SHP77 treated with DMSO at 0.1 percent for 48 hours (cell line): ENCODE measurements at regions not wholly inside any gene's neighbourhood (a gene's known extent, or its start where the extent isn't known, plus 50 kb on each side); places are given as distances from the start of the nearest gene placed in this dataset.

Experiments
- DNase-seq: peaks from one replicate; lab custom pipeline; 2025; lab: John Stamatoyannopoulos, UW

GRCh38 chr16:65790768-65791167 is 575.7 kb upstream of the CDH5 start:
- DNase-seq: no peak

DNA sequence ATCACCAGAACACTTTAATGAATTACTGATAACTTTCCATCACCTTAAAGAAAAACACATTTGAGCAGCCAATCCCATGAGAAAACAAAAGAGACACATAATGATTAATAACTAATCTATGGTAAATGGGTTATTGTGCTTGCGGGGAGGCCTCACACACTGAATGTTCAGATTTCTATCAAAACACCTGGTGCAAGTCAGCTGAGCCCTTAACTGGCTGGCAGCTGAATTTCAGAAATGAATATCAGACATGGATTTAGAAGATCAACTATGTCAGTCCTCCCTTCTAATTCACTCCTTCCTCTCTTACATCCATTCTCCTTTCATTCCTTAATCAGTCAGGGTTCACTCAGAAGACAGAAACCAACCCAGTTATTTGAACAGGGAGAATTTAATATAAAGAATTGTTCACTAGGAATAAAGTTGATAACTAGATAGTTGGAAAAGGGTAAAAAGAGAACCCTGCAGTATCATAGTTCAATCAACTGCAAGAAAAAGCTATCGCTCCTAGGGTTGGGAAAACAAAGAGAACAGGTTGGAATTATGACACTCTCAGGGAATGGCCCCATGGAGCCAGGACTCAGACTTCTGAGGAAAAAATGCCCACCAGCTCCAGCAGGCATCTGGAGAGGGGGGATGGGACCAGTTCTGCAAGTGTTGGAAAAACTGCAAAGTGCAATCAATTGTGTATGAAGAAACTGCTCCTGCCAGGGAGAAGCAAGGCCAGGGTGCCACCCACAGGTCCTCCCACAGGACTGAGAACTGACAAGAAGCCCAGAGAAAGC is 577.1 kb upstream of the CDH5 start:
- DNase-seq: no peak

DNA sequence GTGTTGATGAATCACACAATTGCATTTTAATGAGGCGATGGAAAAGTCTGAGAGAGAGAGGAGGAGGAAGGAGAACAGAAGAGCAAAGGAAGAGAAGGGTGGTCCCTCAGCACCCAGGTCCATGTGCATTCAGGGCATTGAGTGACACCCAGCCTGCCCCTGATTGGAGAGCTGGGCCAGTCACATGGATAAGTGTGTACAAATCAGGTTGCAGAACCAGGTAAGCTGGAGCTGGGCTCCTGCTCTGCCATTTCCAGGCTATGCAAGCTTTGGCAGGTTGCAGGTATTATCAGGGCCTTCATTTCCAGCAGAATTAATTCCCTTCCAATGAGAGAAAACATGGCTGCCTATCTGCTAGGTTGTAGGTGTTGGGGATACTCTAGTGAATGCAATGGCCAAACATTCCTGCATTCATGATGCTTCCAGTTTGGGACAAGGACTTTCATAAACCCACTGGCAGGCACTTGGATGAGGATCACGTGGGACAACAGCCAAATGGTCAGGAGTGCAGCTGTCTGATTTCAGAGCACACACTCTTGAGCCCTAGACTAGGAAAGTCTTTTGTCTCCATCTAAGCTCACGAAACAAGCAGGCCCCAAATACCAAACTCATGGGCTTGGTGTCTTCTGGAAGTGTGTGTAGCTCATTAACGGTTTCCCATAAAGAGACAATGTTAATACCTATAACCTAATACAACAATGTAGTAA is 577.9 kb upstream of the CDH5 start:
- no peak for DNase-seq

DNA sequence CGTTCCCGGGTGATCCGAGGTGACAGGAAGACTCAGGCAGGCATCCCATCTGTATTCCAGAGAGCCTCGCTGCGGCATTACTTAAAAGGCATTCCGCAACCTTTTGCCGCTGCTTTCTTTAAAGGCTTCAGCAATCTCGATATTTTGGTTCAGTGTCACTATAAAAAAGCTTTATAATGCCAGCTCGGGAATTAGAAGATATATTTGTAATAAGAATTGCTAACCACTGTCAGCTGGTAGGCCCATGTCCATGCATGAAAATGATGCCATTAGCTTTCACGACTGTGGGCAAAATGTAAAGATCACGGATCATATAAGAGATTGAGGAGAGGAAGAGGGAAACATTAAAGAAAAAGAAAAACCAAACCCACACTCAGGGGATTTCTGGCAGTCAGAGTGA is 578.6 kb upstream of the CDH5 start:
- DNase-seq: no peak

DNA sequence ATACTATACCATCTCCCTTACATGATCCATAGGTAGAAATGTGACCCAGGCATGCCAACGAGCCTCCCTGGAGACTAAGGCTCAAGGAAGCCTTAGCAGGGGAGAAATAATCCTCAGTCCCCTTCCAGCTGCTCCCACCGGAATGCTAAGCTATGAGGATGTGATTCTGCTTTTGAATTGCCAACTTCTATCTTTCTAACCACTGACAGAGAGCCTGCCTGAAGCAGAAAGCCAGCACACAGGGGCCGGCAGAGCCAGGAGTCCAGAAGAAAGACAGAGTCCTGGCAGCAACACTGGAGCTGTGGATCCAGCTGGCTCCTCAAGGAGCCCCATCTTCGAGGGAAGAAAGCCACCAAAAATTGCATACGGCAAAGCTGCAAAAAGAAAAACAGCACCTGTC is 579.6 kb upstream of the CDH5 start:
- DNase-seq: no peak

DNA sequence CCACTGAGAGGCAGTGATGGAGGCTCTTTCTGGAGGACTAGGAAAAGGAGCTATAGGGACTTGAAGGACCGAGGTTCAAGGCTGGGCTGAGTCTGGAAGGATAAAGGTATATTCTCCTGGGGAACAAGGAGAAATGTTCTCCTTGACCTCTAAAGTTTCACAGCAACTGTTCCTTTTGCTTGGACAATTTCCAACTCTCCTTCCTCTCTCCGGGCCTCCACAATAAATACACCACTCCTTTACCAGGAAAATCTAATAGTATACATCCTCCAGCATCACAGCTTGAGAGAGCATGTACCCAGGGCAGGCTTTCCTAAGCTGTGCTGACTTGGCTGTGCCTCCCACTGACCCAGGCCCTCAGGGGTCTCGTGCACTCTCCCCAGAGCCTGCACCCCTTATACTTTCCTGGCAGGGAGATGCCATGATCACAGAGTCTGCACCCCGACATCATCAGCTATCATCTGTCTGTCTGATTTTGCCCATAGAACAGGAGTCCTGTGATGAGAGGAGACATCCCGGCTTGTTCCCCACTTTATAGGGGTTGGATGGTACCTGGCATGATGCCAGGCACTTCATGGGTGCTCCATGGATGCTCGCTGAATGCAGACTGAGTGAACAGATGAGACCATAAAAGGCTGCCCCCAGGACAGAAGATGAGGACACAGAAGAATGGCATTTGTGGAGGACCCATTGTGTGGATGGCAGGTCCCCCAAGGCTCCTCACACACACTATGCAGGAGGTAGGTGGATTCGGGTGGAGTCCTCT is 582.6 kb upstream of the CDH5 start:
- no peak for DNase-seq

DNA sequence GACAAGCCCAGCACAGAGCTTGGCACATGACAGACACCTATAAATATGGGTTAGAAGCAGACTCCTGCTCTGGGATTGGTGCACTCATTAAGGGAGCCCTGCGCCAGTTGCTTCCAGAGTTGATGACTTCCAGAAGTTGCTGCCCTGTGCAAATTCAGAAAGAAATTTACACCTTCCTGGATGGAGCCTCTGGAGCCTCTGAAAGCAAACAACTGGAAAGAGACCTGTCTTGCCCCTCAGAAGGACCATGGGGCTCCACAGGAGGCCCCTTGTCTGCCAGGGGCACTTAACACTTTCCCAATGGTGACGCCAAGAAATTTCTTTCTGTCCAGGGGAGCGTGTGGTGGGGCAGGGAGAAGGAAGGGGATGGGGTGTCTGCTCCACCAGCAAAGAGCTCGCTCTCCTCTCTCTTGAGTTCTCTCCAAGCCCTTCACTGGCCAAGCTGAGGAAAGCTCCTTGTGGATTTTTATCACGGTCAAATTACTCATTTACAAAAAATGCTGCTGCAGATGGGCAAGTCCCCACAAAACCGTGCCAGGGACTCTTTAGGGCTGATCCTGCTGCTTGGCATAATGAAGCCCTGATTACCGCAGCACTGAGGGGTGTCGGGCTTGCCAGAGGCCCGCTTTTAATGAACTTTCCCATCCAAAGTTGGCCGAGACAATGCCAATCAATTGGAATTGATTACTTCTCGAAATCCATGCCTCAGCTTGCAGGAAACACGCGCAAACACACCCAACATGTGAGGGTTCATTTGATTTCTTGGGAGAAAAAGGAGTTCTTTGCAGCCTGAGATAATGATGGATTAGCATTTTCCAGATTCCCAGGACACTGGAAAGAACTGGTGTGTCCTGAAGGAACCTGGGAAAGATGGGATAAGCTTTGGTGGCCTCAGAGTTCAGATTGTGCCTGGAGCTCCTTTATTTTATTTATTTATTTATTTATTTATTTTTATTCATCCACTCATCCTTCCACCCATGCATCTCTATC is 583.6 kb upstream of the CDH5 start:
- DNase-seq: no peak

GRCh38 chr16:65781855-65782254 is 584.6 kb upstream of the CDH5 start:
- DNase-seq: no peak

DNA sequence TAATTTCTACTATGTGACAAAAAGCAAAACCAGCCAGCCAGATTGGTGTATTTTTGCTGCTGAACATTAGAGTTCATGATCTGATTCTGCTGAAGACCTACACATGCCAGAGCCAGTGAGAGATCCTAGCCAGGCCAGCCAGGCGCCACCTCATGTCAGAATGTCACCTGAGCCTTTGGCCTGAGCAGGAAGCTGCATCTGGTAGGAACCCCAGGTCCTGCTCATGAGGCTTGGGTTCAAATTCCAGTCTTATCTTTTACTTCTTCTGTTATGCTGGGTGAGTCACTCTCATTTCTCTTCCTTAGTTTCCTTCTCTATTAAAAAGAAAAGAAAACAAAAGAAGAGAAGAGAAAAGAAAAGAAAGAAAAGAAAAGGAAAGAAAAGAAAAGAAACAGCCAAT is 585.1 kb upstream of the CDH5 start:
- no peak for DNase-seq

- DNase-seq: no peak
These were observed 587.3 kb upstream of the CDH5 start for GRCh38 chr16:65779201-65779600.

DNA sequence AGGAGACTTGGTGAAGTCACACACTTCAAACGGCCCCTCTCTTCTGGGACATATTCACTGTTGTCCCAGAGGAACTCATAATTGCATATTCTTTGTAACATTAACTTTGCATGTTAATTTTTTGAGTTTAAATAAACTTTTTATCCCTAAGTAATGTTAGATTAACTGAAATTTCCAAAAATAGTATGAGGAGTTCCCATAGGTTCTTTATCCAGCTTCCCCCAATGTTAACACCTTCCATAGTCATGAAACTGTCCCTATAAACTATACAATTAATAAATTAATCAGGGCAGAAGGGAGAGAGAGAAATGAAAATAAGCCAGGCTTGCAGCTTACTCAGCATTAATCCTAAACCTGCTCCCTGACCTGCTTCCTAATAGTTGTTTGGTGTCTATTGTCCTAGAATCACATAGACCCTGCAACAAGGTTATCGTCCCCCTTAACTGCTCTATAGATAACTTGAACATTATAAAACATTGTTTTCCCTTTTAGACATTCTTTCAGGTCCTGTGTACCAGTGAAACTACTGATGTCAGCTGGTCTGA is 589.8 kb upstream of the CDH5 start:
- no peak for DNase-seq

- DNase-seq: no peak
These were observed 590.7 kb upstream of the CDH5 start for GRCh38 chr16:65775829-65776228.

GRCh38 chr16:65774350-65774749 is 592.1 kb upstream of the CDH5 start:
- DNase-seq: no peak

DNA sequence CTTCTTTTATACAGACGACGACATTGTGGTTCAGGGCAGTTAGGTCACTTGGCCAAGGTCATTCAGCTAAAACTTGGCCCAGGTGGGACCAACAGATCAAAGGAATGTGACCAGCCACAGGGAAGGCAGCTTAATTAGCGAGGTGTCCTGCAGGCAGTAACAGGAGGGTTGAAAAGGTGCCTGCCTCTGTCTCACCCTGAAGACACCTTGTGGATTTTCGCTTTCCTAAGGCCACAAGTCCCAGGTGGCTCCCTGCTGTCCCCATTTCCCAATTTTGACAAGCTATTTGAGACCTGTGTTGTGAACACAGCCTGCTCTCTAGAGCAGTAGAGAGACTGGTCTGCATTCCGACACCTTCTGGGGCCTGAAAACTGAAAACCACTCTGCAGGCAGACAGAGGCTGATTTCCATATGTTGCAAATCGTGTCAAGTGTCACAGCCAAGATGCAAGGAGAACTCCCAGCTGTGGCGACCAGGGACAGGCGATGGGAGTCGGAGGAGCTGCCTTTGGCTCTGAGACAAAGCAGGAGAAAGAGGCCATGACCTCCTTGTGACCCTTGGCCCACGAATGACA is 593.1 kb upstream of the CDH5 start:
- no peak for DNase-seq

DNA sequence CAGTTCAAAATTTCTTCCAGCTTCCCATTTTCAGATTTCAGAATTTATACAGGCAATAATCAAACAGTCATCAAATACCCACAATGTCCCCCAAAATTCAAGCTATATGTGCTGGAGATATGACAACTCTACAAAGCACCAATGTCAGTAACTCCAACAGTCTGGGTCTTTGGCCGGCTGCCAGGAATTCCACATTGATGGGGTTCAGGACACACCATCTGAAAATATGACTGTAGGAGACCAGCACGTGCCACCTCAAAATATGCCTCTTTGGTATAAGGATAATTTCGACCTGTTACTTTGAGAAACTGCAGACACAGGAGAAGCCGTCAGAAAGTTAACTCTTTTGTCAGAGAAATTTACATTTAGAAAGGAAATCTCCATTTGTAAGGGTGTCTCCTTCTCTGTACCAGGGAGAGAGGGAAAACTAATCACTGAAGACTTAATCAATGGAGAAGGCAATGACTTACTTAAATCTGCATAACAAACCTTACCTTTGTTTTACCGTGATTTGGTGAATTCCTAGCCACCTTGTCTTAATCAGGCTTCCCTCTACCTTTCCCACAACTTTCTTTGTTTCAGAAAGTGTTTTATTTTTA is 594.3 kb upstream of the CDH5 start:
- no peak for DNase-seq

- DNase-seq: no peak
These were observed 594.8 kb upstream of the CDH5 start for GRCh38 chr16:65771707-65772106.

GRCh38 chr16:65770752-65771151 is 595.7 kb upstream of the CDH5 start:
- no peak for DNase-seq

DNA sequence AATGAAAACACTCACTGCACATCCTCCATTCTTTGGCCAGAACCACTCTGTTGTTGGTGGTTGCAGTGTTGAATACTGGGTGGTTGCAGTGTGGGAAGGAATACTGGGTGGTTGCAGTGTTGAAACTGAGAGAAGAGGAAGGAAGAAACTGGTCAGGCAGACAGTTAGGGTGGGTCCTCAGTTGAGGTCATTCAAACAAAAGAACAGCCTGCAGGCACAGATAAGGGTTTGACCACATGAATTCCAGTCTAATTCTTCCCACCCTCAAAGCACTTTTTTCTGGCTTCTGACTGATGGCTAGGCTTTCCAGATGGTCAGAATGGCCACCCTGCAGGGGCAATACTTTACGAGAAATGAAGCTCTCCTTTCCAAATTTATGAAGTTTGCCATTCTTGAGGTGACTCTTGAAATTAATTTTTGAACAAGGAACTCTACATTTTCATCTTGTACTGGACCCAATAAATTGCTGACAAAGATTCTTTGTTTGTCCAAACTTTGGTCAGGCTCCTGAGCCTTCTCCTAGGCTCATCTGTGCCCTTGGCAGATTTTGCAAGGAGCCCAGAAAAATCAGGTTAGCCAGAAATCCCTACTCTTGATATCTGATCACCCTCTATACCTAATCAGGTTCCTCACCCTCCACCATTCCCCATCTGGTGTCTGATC is 596.6 kb upstream of the CDH5 start:
- no peak for DNase-seq

- DNase-seq: no peak
These were observed 597.4 kb upstream of the CDH5 start for GRCh38 chr16:65769055-65769465.

DNA sequence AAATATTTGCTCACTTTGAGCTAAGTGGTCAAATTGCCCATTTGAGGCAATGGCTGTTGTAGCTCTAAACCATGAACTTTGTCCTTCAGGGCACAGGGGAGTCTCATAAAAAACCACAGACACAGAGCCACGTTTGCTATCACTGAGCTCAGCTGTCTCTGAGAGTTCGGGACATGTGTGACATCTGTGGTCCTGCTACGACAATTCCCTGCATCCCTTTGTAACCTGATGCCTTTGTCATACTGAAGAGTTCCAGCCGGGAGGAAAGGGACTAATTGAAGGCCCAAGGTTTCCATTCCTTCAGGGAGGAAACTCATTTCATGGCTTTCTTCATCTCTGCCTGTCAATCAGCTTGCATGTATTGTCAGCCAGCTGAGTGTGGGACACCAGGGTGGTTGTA is 599.4 kb upstream of the CDH5 start:
- no peak for DNase-seq
